ENCODE measurements at regions not wholly inside any gene's neighbourhood (a gene's known extent, or its start where the extent isn't known, plus 50 kb on each side); places are given as distances from the start of the nearest gene placed in this dataset.

DNA sequence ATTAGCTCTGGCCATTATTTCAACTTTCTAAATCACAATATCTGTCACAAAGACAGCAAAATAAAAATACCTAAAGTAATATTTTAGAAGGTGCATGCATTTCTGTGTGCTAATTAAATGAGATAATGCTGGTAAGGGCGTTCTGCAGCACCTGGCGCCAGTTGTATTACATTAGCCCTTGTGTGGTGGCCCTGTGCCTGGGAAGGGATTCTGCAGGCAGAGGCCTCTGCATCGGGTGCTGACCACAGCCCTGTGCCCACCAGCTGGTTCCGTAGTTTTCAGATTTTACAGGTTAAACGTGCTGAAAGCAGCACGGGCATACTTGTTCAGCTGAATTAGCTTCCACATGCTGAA lies 157.7 kb upstream of the PRKCQ start (continued):
- TF ChIP-seq, protein P1, sequence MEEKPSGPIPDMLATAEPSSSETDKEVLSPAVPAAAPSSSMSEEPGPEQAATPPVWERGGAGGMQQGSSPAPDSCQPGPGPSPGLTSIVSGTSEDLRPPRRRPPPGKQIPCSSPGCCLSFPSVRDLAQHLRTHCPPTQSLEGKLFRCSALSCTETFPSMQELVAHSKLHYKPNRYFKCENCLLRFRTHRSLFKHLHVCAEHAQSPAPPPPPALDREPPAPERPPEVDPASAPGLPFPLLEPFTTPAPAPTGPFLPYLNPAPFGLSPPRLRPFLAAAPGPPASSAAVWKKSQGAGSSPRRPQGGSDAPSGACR (CRISPR knock-in tag; IDR thresholded peaks at IDR 0.05) = no peak
- TF ChIP-seq SSRP1 (CRISPR knock-in tag; IDR thresholded peaks at IDR 0.05) (no peak), ZNF792 (CRISPR knock-in tag; IDR thresholded peaks at IDR 0.05) (no peak), AGO2 (optimal IDR thresholded peaks at IDR 0.05; ENCODE audit: low read depth, low read length) (no peak), ZNF234 (CRISPR knock-in tag; conservative IDR thresholded peaks at IDR 0.05) (no peak), ZNF282 (IDR thresholded peaks at IDR 0.05; ENCODE audit: partially characterized antibody) (no peak), NONO (IDR thresholded peaks at IDR 0.05) (no peak), NONO (CRISPR knock-in tag; conservative IDR thresholded peaks at IDR 0.05) (no peak), HNF4A (CRISPR knock-in tag; IDR thresholded peaks at IDR 0.05) (no peak), MLX (CRISPR knock-in tag; IDR thresholded peaks at IDR 0.05) (no peak), ZNF556 (CRISPR knock-in tag; IDR thresholded peaks at IDR 0.05; ENCODE audit: borderline replicate concordance) (no peak)
- TF ChIP-seq, protein P2, sequence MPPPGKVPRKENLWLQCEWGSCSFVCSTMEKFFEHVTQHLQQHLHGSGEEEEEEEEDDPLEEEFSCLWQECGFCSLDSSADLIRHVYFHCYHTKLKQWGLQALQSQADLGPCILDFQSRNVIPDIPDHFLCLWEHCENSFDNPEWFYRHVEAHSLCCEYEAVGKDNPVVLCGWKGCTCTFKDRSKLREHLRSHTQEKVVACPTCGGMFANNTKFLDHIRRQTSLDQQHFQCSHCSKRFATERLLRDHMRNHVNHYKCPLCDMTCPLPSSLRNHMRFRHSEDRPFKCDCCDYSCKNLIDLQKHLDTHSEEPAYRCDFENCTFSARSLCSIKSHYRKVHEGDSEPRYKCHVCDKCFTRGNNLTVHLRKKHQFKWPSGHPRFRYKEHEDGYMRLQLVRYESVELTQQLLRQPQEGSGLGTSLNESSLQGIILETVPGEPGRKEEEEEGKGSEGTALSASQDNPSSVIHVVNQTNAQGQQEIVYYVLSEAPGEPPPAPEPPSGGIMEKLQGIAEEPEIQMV (CRISPR knock-in tag; IDR thresholded peaks at IDR 0.05; ENCODE audit: low read depth) = no peak

DNA sequence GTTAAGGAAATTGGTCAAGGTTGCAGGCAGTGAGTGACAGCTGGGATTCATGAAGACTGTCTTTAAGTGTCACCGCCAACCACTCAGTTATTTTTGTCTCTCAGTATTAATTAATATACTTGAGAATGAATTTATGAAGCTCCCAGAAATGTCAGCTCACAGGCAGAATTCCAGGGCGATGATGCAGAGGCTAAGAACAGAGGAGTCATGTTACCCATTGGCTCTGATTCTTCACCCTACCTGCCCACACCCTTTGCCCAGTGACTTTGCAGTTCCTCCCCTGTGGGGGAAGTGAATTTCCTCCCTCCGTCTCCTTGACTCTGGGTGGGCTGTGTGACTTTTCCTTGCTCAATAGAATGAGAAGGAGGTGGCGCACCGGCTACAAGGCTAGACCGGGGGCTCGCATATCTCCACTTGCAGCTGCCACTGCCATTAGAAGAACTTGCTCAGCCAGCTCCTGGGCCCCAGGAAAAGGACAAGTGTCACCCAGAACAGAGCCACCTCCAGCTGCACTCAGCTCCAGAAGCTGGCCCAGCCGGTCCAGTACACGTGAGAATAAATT lies 157.1 kb upstream of the PRKCQ start:
- peaks cover 7% of the 10 kb centered on the region for H3K4me1 ChIP-seq (ENCODE audit: insufficient read depth, low read length)
- no peak overlapping the region for H3K27ac ChIP-seq (ENCODE audit: extremely low read length, insufficient read depth, low read length)
- H2AFZ ChIP-seq (ENCODE audit: low read length) = no peak overlapping the region
- H4K20me1 ChIP-seq (ENCODE audit: insufficient read depth, low read length) = no peaks in the 10 kb centered on the region
- H3K9ac ChIP-seq (ENCODE audit: insufficient read depth, low read depth, low read length) = no peak overlapping the region
- intact Hi-C loops (cut with micrococcal nuclease; ENCODE audit: unreplicated experiment) (loop anchor here (10.0 kb wide), 1 partner anchor 62 kb away; no protein-coding TSS in a partner anchor), in situ Hi-C loops (cut with HindIII; ENCODE audit: extremely low pct_ligation_motif_present, low pct_unique_long_range_greater_than_20kb) (no loop called here)
- 0 out of 5 replicates have a peak, but pooled peaks cover 0 to 1% of the 10 kb centered on the region in 2 experiments for H3K27me3 ChIP-seq (ENCODE audit: control insufficient read depth in 1 of 2, insufficient read depth in 2 of 2, low read length in 2 of 2)
- no peak for DNase-seq (ENCODE audit: low spot score)
- CTCF ChIA-PET (ENCODE audit: low intra/inter-chr PET ratio, low total read pairs) = no interaction called here
- H3K4me2 ChIP-seq (ENCODE audit: low read depth, low read length) = no peak overlapping the region
- H3K36me3 ChIP-seq (replicated peaks in 1 of 2; ENCODE audit: control insufficient read depth in 1 of 2, insufficient read depth in 2 of 2, low read length in 2 of 2) = no peaks in the 10 kb centered on the region
- no TSS peak for BruUV-seq (replicated peaks)
- no peak for FAIRE-seq
- H3K79me2 ChIP-seq (ENCODE audit: insufficient read depth, low read length) = no peaks in the 10 kb centered on the region
- 56% methylated on average over 9 of the region's 9 CpGs for WGBS (ENCODE audit: low lambda C conversion rate)
- POLR2A ChIA-PET = no interaction called here
- H3K4me3 ChIP-seq (replicated peaks in 1 of 3; ENCODE audit: insufficient read depth in 1 of 3, low read depth in 2 of 3, low read length in 3 of 3) = no peak overlapping the region
- no peaks in the 10 kb centered on the region for H3K9me3 ChIP-seq (ENCODE audit: low read length)
- ATAC-seq = no peak
- TF ChIP-seq ZNF672 (CRISPR knock-in tag; IDR thresholded peaks at IDR 0.05) (no peak), BHLHE40 (IDR thresholded peaks at IDR 0.05; ENCODE audit: low read length) (no peak), PAF1 (CRISPR knock-in tag; IDR thresholded peaks at IDR 0.05) (no peak), MZF1 (CRISPR knock-in tag; IDR thresholded peaks at IDR 0.05; ENCODE audit: borderline replicate concordance) (no peak), ARID2 (CRISPR knock-in tag; IDR thresholded peaks at IDR 0.05; ENCODE audit: borderline replicate concordance) (no peak), BORCS8-MEF2B (CRISPR knock-in tag; IDR thresholded peaks at IDR 0.05) (no peak), ZNF205 (CRISPR knock-in tag; IDR thresholded peaks at IDR 0.05) (no peak), CCAR2 (optimal IDR thresholded peaks at IDR 0.05; ENCODE audit: low read depth, low read length) (no peak), SPEN (CRISPR knock-in tag; IDR thresholded peaks at IDR 0.05; ENCODE audit: low read depth) (no peak), ZFP36 (IDR thresholded peaks at IDR 0.05; ENCODE audit: borderline replicate concordance, low read depth, low read length, partially characterized antibody) (no peak)
- TF ChIP-seq, protein P3, sequence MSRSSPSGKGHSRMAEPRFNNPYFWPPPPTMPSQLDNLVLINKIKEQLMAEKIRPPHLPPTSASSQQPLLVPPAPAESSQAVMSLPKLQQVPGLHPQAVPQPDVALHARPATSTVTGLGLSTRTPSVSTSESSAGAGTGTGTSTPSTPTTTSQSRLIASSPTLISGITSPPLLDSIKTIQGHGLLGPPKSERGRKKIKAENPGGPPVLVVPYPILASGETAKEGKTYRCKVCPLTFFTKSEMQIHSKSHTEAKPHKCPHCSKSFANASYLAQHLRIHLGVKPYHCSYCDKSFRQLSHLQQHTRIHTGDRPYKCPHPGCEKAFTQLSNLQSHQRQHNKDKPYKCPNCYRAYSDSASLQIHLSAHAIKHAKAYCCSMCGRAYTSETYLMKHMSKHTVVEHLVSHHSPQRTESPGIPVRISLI (CRISPR knock-in tag; IDR thresholded peaks at IDR 0.05; ENCODE audit: borderline replicate concordance) = no peak
